GM18517 (cell line): ENCODE measurements at regions not wholly inside any gene's neighbourhood (a gene's known extent, or its start where the extent isn't known, plus 50 kb on each side); places are given as distances from the start of the nearest gene placed in this dataset.

Experiments
- ATAC-seq: cut with Tn5 transposase; IDR thresholded peaks from one replicate; pipeline ENCODE4 v1.9.1; 2021; ENCODE audit warnings: mild to moderate bottlenecking, moderate library complexity; ENCODE audit not compliant: unreplicated experiment

DNA sequence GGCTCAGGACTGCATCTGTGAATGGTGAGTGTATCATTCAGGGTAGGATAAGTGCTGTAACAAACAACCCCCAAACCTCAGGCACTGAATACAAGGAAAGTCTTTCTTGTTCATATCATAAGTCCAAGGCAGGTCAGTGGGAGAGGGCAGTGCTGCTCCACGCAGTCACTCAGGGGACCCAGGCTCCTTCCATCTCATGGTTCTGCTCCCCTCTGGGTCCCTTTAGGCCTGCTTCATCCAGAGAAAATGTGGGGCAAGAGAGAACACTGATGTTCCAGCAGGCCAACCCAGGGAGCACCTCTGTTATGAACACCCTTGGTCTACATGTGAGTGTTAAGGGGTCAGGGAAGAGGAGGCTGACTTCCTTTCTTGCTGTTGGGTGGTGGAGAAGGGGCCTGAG, 187.8 kb downstream of the CHST1 start:
- ATAC-seq, result no peak

DNA sequence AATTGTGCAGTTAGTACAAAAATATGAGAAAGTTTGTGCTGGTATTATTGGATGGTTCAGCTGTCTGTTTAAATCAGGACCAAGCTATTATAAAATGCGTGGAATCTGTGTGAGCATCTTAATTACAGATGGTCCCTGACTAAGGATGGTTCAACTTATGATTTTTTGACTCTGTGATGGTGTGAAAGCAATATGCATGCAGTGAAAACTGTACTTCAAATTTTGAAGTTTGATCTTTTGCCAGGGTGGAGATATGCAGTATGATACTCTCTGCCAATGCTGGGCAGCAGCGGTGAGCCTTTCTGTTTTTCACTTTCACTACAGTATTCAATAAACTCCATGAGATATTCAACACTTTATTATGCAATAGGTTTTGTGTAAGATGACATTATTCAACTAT, 189.3 kb downstream of the CHST1 start:
- no peak for ATAC-seq

DNA sequence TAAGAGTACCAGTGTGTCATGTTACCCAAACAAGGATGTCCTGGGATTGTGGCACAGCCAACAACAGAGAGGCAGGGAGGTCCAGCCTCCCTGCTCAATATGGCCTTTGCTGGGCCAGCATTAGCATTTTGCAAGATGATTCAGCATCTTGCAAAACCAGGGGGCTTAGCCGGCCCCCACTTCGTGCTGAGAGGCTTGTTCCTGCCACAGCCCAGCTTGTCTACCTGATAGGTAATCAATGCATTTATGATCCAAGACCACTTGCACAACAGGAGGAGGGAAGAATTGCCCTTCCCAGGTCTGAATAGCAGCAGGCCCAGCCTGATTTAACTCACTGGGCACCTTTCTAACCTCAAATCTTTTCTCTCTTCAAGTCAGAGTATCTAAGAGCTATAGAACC, 189.0 kb upstream of the SYT13 start:
- ATAC-seq, result no peak

DNA sequence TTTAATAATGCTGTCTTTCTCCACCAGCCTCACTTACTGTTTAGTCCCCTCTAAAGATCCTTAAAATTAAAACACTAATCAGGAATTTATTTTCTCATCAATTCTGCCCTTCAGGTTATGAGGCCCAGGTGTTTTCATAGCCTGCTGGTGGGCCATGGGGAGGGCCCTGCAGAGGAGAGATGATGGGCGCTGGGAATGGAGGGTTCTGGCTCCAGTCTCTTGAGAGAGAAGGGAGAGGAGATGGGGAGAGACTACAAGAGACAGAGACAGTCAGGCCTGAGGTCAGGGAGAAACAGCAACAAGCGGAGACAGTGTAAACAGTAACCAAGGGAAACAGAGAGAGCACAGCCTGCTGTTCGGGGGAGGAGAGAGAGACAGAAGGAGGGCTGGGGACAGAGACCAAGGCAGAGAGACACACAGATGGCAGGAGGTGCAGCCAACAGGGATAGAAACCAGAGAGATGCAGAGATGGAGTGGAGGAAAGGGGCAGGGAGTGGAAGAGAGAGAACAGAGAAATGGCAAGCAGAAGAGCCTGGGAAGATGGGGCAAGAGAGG, 187.3 kb upstream of the SYT13 start:
- no peak for ATAC-seq

DNA sequence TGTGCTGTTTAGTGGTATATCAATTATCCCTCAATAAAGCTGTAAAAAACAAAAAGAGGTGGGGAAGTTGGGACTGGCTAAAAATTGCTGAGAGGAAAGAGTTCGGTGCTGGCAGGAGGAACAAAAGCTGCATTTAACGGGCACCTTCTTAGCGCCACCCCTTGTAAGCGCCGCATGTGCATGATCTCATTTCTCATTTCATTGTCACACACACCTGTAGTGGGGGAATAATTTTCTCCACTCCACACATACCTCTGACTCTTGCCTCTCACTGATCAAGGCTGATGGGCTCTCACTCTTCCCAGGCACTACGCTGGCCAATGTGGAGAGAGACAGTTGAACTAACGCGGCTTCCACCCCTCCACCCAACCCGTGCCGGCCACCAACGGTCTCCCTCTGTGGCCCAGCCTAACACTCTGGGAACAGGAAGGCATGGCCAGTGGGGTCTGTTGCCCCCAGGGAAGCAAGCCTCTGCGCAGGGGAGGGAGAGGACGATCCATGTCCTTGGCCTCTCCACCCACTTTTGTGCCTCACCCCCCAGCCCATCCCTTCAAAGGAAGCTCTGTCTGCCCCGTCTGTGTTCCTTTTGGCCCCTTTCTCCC, 186.7 kb upstream of the SYT13 start:
- ATAC-seq, result no peak

DNA sequence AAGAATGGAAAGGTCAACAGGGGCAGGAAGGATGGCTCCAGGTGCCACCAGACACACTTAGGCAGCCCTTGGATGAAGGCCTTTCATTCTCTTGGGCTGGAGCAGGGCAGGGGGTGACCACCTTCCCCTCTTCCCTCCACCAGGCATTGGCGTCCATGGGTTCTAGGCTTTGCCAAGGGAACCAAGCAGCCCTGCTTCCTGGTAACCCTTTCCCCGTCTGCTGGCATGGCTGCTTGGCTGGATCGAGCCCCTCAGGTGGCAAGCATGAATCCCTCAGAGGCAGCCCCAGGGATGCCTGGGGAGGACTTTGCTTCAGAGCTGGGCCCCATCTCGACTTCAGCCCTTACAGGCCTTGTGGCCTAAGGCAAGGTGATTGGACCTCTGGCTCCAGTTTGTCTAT, 185.1 kb upstream of the SYT13 start:
- ATAC-seq, result no peak

DNA sequence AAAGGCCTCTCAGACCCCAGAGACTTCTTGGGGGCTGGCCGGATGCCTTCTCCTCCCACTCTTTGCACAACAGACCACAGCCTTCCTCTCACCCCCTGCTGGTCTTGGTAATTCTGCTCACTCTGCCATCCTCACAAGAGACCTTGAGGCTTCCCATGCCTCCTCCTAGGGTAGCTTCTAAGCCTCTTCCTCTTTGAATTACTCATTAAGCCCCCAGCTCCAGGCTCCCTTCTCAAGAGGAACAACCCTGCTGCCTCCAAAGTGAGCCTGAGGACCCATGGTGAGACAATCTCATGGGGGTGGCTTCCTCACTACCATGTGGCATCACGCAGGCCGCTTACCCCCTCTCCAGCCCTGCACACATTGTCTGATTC, 184.6 kb upstream of the SYT13 start:
- ATAC-seq, result no peak

DNA sequence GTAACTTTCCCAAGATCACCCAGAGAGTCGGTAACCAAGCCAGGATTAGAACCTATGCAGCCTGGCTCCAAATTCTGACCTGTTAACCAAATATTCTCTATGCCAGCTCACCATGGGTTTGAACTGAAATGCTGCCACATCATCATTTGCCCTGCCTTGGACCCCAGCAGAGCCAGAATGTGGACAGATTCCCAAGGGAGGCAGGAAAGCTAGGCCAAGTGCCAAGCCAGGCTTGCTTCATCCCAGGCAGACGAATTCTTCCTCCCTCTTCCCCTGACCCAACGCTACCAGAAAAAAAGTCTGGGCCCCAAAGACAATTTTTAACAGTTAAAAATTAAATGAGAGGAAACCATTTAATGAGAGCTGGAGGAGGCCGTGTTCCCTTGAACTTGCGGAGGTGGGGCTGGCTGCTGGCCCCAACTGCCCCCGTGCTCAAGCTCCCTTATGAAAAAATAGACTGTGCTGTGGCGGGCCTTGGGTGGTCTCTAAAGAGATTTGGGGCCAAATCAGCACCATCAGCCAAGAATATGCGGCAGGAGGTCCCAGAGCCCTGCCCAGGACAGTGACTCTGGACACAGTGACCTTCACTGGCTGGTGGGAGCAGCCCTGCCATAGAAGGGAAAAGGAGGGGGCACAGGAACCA, 184.1 kb upstream of the SYT13 start:
- no peak for ATAC-seq

DNA sequence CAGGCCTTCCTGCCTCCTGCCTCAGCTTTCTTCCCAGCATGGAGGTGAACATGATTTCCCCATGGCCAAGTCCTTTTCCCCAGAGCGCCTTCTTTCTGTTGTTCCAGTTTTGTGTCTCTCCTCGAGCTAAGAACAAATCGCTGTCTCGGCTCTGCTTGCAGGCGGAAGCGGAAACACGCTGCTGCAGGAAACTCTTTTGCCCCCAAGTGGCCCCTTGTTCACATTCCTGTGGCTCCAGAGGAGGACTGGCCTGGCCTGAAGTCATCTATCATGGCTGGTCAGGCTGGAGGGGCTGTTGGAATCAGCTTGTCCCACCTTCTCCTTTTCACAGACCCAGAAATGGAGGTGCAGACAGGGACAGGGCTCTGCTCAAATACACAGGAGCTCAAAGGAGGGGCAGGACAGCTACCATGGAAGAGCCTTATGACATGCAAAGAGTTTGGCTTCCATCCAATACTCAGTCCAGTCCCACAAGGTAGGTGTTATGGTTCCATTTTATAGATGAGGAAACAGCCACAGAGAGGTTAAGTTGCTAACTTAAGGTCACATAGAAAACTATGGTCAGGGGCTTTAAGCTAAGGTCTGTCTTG, 182.2 kb upstream of the SYT13 start:
- no peak for ATAC-seq

DNA sequence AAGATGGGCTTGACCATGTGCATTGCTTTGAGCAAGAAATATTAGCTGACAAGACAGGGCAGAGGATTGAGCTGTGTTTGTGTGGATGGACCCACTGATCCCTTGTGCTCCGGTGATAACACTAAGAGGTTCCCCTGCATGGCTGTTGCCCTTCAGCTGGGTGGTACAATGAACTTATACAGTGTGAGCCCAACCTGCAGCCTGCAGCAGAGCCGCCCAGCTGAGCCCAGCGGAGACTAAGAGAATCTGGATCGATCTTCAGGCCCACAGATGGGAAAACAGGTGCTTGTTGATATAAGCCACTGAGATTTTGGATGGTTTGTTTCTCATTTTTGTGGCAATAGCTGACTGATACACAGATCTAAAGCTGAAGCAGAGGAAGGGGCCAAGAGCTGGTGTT, 177.4 kb upstream of the SYT13 start:
- no peak for ATAC-seq

DNA sequence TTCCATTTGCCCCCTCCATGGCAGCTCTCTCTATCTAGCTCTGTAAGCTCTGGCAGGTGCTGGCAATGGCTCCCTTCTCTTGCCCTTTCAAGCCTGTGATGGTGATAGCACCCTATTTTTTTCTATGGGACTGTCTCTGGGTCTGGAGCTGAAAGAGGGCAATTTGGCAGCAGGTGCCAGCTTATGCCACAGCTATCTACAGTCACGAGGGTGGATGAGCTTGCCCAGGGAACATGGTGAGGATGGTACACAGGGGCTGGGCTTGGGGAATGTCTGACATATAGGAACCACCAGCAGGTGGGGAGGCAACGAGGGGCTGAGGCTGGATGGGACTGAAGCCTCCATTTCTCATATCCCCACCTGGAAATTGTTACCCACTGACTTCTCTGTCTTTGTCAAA, 175.4 kb upstream of the SYT13 start:
- ATAC-seq, result no peak

DNA sequence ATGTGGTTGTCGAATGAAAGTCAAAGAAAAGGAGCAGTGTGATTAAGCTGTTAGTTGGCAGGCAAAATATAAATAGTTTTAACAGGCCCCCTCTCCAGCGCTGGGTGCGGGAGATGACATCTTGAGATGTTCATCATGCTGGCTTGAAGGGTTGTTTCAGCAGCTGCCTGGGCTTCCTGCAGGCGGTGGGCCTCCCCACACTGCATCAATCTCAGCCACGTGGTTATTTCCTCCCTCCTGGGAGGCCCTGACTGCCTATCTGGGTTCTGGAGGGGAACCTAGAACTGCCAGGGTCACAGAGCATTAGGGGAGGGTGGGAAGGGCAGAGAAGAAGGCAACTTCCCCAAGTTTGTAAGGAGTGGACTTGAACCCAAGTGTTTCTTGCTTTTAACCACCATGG, 173.3 kb upstream of the SYT13 start:
- ATAC-seq, result no peak

DNA sequence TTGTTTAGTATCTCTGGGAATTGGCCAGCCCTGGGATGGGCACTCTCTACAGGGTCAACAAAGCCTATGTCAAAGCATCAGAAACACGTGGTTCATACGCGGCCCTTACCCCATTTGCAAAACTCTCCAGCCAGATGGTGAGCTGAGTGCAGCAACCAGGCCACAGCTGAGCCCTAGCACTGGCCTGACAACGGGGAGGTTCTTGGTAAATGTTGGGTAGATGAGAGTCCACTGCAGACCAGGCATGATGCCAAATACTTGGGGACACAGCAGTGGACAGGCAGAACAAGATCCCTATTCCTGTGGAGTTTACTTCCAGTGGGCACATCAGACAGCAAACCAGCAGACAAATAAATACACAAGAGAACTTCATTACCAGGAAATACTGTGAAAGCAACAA, 172.1 kb upstream of the SYT13 start:
- no peak for ATAC-seq

DNA sequence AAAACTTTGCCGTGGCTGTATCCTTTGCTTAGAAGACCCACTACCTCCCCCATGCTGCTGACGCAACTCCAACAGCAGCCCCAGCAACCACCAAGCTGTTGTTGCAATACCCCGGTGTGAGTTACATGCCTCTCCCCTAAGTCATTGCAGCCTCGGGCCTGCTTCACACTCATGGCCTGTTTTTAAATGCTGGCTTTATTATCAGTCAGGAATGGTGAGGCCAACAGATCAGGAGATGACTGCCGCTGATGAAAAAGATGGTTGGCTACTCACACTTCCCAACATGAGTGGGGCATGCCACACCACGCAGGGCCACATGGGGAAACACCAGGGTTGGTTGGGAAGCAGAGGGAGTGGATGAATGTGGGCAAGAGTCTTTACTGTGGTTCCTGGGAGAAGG, 171.5 kb upstream of the SYT13 start:
- ATAC-seq, result no peak

DNA sequence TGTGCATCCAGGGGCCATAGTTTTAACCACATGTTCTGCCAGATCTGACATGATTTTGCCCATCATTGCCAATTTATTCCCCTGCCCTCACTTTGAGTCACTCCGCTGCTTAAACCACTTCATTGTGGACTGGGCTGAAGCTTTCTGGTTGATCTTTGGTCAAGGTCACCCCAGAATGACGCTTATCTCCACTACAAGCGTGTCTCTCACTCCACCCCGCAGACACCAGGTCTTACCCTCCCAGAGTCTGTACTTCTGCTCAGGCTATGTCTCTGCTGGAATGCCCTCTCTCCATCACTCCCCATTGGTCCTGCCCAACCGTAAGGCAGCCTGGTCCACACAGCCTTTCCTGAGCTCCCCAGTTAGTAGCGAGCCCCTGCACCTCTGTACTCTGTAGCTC, 170.5 kb upstream of the SYT13 start:
- no peak for ATAC-seq

DNA sequence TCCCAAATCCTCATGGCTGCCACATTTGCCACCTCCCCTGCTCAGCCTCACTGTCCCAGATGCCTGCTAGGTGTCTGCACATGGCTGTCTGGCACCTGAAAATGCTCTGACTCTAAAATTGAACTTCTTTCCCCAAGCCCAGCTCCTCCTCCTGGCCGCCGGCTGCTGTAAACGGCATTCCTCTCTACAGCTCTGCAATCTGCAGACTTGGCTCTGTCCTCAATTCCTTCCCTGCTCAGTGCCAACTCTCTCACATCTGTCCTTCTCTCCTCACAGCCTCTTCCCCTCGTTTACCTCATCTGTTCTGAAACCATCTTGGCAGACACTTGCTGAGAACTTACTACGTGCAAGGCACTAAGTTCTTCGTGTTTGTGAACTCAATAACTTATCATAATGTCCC, 169.4 kb upstream of the SYT13 start:
- no peak for ATAC-seq

DNA sequence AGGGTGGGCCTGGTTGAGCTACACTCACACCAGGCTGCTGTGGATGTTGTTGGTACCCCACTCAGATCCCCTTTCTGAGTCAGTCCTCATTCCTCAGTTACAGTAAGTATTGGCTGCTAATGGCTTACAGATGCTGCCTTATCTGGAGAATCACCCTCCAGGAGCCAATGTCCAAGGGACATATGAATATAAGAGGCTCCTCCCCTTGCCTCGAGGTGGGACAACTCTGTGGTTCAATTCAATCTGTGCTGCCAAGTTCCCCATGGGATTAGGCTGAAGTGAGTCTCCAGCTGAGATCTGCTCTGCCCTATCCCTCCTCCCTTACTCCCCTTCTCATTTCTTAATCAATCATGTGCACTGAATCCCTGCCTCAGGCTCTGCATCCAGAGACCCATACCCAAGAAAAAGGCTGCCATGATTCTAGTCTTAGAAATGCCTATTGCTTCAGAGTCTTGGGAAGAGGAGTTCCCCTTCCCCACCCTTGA, 168.8 kb upstream of the SYT13 start:
- ATAC-seq, result no peak

DNA sequence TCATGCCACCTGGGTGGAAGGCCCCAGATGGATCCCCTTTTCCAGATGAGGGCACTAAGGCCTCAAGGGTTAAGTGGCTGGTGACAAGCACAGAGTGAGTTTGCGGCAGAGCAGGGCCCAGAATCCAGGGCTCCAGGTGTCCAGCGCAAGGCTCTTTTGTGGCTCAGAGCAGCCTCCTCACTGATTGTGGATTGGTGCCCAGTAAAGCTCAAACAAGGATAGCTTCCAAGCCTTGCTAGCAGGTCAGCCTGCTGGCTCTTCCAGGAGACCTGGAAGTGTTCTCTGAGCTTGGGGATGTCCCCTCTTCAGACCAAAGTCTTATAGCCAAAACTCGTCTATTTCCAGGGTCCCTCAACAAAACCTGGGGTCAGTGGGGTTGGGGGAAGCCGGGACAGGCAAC, 167.6 kb upstream of the SYT13 start:
- no peak for ATAC-seq

DNA sequence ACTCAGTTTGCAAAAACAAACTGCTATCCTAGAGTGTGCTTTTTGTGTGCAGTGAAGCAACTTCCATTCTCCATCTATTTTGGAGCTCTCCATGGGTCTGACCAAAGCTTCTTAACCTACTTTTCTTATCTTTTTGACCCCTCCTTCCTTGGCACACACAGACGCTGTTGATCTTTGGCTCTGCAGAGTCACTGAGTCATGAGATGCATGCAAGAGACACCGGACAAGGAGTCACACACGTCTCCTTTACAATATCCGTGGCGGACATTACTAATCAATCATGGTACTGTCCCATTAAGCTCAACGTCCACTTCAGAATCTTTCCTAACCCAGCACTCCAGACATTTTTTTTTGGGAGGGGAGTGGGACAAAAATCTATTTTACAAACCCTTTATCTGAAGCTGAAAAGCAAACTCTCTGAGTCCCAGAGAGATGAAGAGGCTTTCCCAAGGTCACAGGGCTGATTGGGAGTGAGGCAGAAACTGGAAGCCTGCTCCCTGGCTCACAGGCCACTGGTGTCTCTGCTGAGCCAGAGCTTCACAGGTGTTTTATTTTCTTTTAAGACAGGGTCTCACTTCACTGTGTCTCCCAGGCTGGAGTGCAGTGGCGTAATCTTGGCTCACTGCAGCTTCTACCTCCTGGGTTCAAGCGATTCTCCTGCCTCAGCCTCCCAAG, 165.8 kb upstream of the SYT13 start:
- no peak for ATAC-seq

DNA sequence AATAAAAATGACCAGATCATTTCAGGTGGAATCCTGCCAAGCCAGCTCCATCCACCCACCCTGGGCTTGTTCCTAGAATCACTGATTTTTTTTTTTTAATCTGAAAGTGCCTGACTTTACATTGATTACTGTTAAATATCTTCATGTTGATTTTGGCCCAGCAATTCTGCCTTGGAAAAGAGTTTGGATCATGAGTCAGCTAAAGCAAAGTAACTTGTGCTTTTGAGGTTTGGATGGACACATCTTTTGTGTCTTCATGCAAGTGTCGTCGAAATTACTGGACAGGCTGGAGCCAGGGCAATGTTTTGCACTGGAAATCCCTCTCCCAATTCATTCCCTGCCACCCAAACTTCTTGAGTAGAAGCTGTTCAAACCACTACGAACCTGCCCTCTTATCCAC, 164.0 kb upstream of the SYT13 start:
- no peak for ATAC-seq

DNA sequence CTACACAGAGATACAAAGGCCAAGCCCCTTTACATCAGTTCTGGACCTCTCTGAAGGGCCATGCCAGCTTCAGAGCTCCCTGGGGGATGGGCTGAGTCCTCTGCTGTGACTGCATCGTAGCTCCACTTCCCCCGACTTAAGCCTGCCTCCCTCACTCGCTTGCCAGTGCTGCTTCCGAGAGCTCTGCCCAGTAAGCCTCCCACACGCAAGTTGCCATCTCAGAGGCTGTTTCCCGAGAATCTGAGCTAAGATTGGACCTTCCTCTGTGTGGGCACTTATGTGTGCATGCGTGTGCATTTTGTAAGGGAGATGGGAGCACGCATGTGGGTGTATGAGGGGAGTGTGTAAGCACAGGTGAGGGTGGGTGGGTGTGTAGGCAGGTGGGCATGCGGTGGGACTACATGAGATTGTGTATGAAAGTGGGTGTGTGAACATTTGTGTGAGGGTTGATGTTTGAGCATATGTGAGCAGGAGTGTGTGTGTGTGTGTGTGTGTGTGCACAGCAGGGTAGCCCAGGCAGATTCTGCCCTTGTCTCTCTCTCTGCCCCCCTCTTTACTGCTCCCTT, 163.0 kb upstream of the SYT13 start:
- ATAC-seq, result no peak

DNA sequence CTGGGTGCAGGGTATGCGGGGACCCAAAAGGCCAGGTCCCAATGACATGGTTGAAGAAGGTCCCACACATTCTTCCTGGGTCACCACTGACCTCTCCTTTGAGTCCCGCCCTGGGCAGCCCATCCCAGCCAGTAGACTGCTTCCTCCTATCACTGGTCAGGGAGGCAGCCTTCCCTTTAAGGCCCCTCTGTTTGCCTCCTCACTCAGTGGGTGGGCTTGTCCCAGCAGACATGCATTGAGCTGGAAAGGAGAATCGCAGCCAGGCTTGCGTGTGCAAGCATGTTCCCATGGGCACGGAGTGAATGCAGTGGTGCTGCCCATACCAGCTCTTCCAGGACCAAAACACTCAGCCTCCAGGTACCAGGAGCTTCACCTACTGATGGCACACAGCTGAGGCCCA, 162.4 kb upstream of the SYT13 start:
- no peak for ATAC-seq
